ENCODE measurements at regions not wholly inside any gene's neighbourhood (a gene's known extent, or its start where the extent isn't known, plus 50 kb on each side); places are given as distances from the start of the nearest gene placed in this dataset.

DNA sequence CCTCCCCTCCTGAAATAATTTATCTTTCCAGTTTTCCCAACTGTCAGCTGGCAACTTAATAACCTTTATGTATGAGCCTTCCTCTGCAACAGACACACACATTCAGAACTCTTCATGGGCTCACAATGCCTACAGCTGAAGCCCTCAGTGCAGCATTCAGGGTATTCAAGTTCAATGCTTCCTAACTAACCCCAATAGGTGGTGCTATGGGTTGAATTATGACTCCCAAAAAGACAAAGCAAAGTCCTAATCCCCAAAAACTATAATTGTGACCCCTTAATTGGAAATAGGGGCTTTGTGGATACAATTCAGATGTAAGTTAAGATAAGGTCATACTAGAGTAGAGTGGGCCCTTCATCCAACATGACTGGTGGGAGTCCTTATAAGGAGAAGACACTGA lies 202.2 kb downstream of the SUCLA2 start:
- TF ChIP-seq, protein P1, sequence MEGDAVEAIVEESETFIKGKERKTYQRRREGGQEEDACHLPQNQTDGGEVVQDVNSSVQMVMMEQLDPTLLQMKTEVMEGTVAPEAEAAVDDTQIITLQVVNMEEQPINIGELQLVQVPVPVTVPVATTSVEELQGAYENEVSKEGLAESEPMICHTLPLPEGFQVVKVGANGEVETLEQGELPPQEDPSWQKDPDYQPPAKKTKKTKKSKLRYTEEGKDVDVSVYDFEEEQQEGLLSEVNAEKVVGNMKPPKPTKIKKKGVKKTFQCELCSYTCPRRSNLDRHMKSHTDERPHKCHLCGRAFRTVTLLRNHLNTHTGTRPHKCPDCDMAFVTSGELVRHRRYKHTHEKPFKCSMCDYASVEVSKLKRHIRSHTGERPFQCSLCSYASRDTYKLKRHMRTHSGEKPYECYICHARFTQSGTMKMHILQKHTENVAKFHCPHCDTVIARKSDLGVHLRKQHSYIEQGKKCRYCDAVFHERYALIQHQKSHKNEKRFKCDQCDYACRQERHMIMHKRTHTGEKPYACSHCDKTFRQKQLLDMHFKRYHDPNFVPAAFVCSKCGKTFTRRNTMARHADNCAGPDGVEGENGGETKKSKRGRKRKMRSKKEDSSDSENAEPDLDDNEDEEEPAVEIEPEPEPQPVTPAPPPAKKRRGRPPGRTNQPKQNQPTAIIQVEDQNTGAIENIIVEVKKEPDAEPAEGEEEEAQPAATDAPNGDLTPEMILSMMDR (IDR thresholded peaks at IDR 0.05): no peak
- TF ChIP-seq POLR2AphosphoS5 (IDR thresholded peaks at IDR 0.05; ENCODE audit: insufficient read depth in 1 of 2, low read depth in 1 of 2): no peak
- no peak for TF ChIP-seq POLR2A (IDR thresholded peaks at IDR 0.05)

Measured in vagina (tissue), 2 donors.